GM23248 (cell line): ENCODE measurements at regions not wholly inside any gene's neighbourhood (a gene's known extent, or its start where the extent isn't known, plus 50 kb on each side); places are given as distances from the start of the nearest gene placed in this dataset.

ENCODE experiments used
- DNase-seq: peaks from one replicate; pipeline ENCODE4 v3.0.0-alpha.2; 2015
- H2AFZ ChIP-seq: fragments of 200-600 bp; sonication (generic); 2 replicates; pipeline ENCODE4 v1.6.1; 2016; ENCODE audit warnings: antibody characterized with exemption
- H3F3A ChIP-seq: fragments of 200-600 bp; sonication (generic); 2 replicates; pipeline ENCODE4 v1.6.1; 2016; ENCODE audit warnings: mild to moderate bottlenecking, antibody characterized with exemption, mixed run types; ENCODE audit not compliant: insufficient read depth
- H3K27ac ChIP-seq: fragments of 200-600 bp; sonication (generic); 2 replicates; pipeline ENCODE4 v1.5.1; 2016; ENCODE audit warnings: mild to moderate bottlenecking
- H3K27me3 ChIP-seq: fragments of 200-600 bp; sonication (generic); replicated peaks from 2 replicates; pipeline ENCODE4 v1.6.1; 2016; ENCODE audit warnings: mild to moderate bottlenecking; ENCODE audit not compliant: insufficient read depth
- H3K36me3 ChIP-seq: fragments of 200-600 bp; sonication (generic); 2 replicates; pipeline ENCODE4 v1.6.1; 2016; ENCODE audit warnings: low read depth, mild to moderate bottlenecking
- H3K4me1 ChIP-seq: fragments of 200-600 bp; sonication (generic); 2 replicates; pipeline ENCODE4 v1.6.1; 2016; ENCODE audit warnings: mild to moderate bottlenecking; ENCODE audit not compliant: insufficient read depth
- H3K4me2 ChIP-seq: fragments of 200-600 bp; sonication (generic); one replicate; pipeline ENCODE4 v1.6.1; 2016; ENCODE audit warnings: mild to moderate bottlenecking; ENCODE audit not compliant: unreplicated experiment
- H3K4me3 ChIP-seq: fragments of 200-600 bp; sonication (generic); 2 replicates; pipeline ENCODE4 v1.5.1; 2016; ENCODE audit warnings: mild to moderate bottlenecking
- H3K79me2 ChIP-seq: fragments of 200-600 bp; sonication (generic); 2 replicates; pipeline ENCODE4 v1.6.1; 2016; ENCODE audit warnings: mild to moderate bottlenecking; ENCODE audit not compliant: insufficient read depth
- H3K9ac ChIP-seq: fragments of 200-600 bp; sonication (generic); 2 replicates; pipeline ENCODE4 v1.6.1; 2016; ENCODE audit warnings: mild to moderate bottlenecking
- H3K9me2 ChIP-seq: fragments of 200-600 bp; sonication (generic); 2 replicates; pipeline ENCODE4 v1.6.1; 2016; ENCODE audit warnings: mixed run types, mild to moderate bottlenecking, moderate library complexity; ENCODE audit not compliant: insufficient read depth
- H3K9me3 ChIP-seq: fragments of 200-600 bp; sonication (generic); one replicate; pipeline ENCODE4 v1.6.1; 2017; ENCODE audit warnings: low read depth
- H4K20me1 ChIP-seq: fragments of 200-600 bp; sonication (generic); 2 replicates; pipeline ENCODE4 v1.6.0; 2016; ENCODE audit not compliant: insufficient read depth
- EZH2 ChIP-seq: fragments of 200-600 bp; sonication (generic); IDR thresholded peaks from 2 replicates; pipeline ENCODE4 v1.6.1; 2018; ENCODE audit warnings: antibody characterized with exemption, mild to moderate bottlenecking; ENCODE audit not compliant: insufficient read depth, poor library complexity, severe bottlenecking
- EZH2phosphoT487 ChIP-seq: fragments of 200-600 bp; sonication (generic); IDR thresholded peaks from 2 replicates; pipeline ENCODE4 v1.6.1; 2018; ENCODE audit warnings: antibody characterized with exemption, moderate library complexity, mild to moderate bottlenecking, low read depth; ENCODE audit not compliant: insufficient read depth
- WGBS, 2 experiments: methylation state at CpG; one replicate each; pipeline ENCODE4 v1.1.6; 2015 to 2017; ENCODE audit warnings: low lambda C conversion rate in 2 of 2, low coverage in 1 of 2; ENCODE audit errors: missing lambda C conversion rate in 2 of 2; 5-methylcytosine and 5-hydroxymethylcytosine counted together
- in situ Hi-C: fragments of 300-500 bp; cut with MboI; formaldehyde crosslinking; loops from 2 replicates; pipeline ENCODE4 v1.15.0; 2020

- H3K36me3 ChIP-seq = no peaks in the 10 kb centered on the region
- peaks cover 36% of the 10 kb centered on the region for H3K4me1 ChIP-seq
- no peaks in the 10 kb centered on the region for H3K9me3 ChIP-seq
- peak overlapping the region; percentile 43 for H3K4me3 ChIP-seq
- DNase-seq = no peak
- peak overlapping the region; percentile 41; the same call in 1 of the 2 replicates for H3K9ac ChIP-seq
- peak overlapping the region; percentile 73 for H3K27ac ChIP-seq
- in situ Hi-C loops = no loop called here
- no peaks in the 10 kb centered on the region for H3K9me2 ChIP-seq
- no peak overlapping the region for H2AFZ ChIP-seq
- no peaks in the 10 kb centered on the region for H4K20me1 ChIP-seq
- no peaks in the 10 kb centered on the region for H3K79me2 ChIP-seq
- H3K27me3 ChIP-seq = no peaks in the 10 kb centered on the region
- 97 to 98% methylated on average over 2 of the region's 2 CpGs for WGBS, 2 experiments
- H3K4me2 ChIP-seq = peak overlapping the region; percentile 60
- peaks cover 40% of the 10 kb centered on the region for H3F3A ChIP-seq
- TF ChIP-seq EZH2phosphoT487 = no peak
Measured at GRCh38 chr5:58260243-58260642, 199.6 kb downstream of the PLK2 start.

- Histone ChIP-seq H3K9me2 (no peaks in the 10 kb centered on the region), H3K27ac (peak overlapping the region; percentile 73), H3K36me3 (no peaks in the 10 kb centered on the region), H3K4me2 (peak overlapping the region; percentile 60), H2AFZ (0 out of 2 replicates have a peak overlapping the region, but pooled peaks have one; percentile 22), H3K9ac (peak overlapping the region; percentile 41), H3K4me3 (peak overlapping the region; percentile 43), H3K79me2 (no peaks in the 10 kb centered on the region), H3K27me3 (no peaks in the 10 kb centered on the region), H4K20me1 (no peaks in the 10 kb centered on the region), H3F3A (peaks cover 40% of the 10 kb centered on the region), H3K4me1 (peaks cover 36% of the 10 kb centered on the region), H3K9me3 (no peaks in the 10 kb centered on the region)
- peak; percentile 91 for DNase-seq
- TF ChIP-seq EZH2 = no peak
- no peak for TF ChIP-seq EZH2phosphoT487
- in situ Hi-C loops = no loop called here
- 6% methylated on average over 6 of the region's 6 CpGs for WGBS, 2 experiments
Measured at GRCh38 chr5:58259685-58260152, 200.2 kb downstream of the PLK2 start.

GRCh38 chr5:58258984-58259684, 200.8 kb downstream of the PLK2 start:
- DNase-seq = no peak
- Histone ChIP-seq H2AFZ (0 out of 2 replicates have a peak overlapping the region, but pooled peaks have one; percentile 22), H3K9me2 (no peaks in the 10 kb centered on the region), H3K9ac (peak overlapping the region; percentile 41), H3K4me3 (peak overlapping the region; percentile 43), H3F3A (peaks cover 40% of the 10 kb centered on the region), H3K4me2 (peak overlapping the region; percentile 60), H3K27ac (peak overlapping the region; percentile 73), H3K27me3 (no peaks in the 10 kb centered on the region), H4K20me1 (no peaks in the 10 kb centered on the region), H3K36me3 (no peaks in the 10 kb centered on the region), H3K9me3 (no peaks in the 10 kb centered on the region), H3K4me1 (peaks cover 36% of the 10 kb centered on the region), H3K79me2 (no peaks in the 10 kb centered on the region)
- in situ Hi-C loops = no loop called here
- no peak for TF ChIP-seq EZH2
- TF ChIP-seq EZH2phosphoT487 = no peak

- peak; percentile 23 for DNase-seq
- Histone ChIP-seq H3K9me3 (no peaks in the 10 kb centered on the region), H3K9ac (no peak overlapping the region), H3K9me2 (no peaks in the 10 kb centered on the region), H3K4me2 (no peak overlapping the region), H3K4me3 (no peak overlapping the region), H3K4me1 (peaks cover 17% of the 10 kb centered on the region), H3K79me2 (no peaks in the 10 kb centered on the region), H3F3A (peaks cover 17% of the 10 kb centered on the region), H3K36me3 (no peaks in the 10 kb centered on the region), H3K27ac (no peak overlapping the region), H4K20me1 (no peaks in the 10 kb centered on the region), H3K27me3 (no peaks in the 10 kb centered on the region), H2AFZ (no peak overlapping the region)
- in situ Hi-C loops = no loop called here
- 82 to 86% methylated on average over 2 of the region's 2 CpGs for WGBS, 2 experiments
- TF ChIP-seq EZH2phosphoT487 (no peak), EZH2 (no peak)
Measured at GRCh38 chr5:58255970-58256369, 203.9 kb downstream of the PLK2 start.
